ENCODE measurements at regions not wholly inside any gene's neighbourhood (a gene's known extent, or its start where the extent isn't known, plus 50 kb on each side); places are given as distances from the start of the nearest gene placed in this dataset.
"Not testable (repeated sequence)": the region's sequence is repeated elsewhere in the genome, so short reads cannot be mapped to it uniquely, and the experiment has no call there.

DNA sequence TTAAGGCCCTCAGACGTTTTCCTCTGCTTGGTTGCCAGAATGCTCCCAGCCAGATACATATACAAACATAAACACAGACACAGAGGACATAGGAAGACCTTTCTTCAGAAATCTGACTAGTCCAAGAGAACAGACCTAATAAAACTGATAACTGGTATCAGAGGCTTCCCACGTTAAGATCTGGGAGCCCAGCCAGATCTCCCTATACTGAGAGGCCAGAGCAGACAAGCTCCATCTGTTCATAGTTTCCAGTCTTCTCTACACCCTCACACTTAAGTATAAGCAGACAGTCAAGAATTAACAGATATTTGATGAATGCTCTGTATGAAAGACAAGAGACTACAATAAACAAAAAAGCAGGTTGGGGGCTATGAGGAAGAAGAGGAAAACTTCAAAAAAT, 240.5 kb upstream of the CHAC2 start:
- H3K9me3 Mint-ChIP-seq, result peaks cover 4 to 26% (median 17%) of the 10 kb centered on the region in 9 donors
- H3K4me1 Mint-ChIP-seq, result no peaks in the 10 kb centered on the region
- H3K36me3 Mint-ChIP-seq, result peaks cover 0 to 11% (median 2%) of the 10 kb centered on the region in 3 donors
- peaks cover 0 to 12% (median 2%) of the 10 kb centered on the region in 5 donors for H3K27me3 Mint-ChIP-seq
- no peak overlapping the region for H3K4me3 Mint-ChIP-seq
- no peak for DNase-seq
- ATAC-seq, result no peak
- H3K27ac Mint-ChIP-seq, result no peak overlapping the region
- POLR2A ChIA-PET, result no interaction called here

DNA sequence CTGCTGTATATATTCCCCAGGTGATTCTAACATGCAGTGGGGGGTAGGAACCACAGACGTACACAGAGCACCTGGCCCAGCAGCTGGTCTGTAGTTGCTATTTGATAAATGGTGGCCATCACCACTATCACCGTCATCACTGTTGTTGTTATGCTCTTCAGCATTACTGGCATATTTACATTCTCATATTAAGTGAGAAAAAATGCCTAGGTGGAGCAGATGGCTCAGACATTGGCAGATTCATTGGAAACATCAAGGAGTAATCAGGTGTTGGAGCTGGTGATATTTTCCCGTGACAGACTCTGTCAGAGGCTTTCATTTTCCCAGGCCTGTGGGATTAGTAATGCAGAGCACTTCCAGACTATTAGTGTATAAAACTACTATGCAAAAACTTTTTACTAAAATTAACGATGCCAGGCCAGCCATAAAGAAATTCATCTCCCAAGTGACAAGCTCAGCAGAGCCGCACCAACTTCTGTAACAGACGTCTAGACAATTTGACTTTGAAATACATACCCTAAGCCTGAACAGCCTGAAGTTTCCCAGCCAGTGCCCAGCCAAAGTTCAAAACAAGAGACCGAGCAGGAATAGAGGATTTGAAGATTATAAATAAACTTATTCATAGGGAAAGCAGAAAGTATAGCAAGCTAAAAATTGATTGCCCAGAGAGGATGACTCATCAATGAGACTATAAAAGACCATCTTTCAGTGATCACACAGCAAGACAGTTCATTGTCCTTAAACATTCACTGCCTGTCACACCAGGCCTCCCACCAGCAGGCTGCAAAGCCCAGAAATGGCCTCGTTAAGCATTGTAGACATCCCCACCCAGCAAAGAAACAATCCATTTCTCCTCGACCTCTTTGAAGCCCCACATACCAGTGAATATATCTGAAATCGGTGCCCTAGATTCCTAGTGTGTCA, 247.4 kb upstream of the CHAC2 start:
- DNase-seq, result no peak
- POLR2A ChIA-PET, result no interaction called here
- no peak overlapping the region for H3K4me3 Mint-ChIP-seq
- no peaks in the 10 kb centered on the region for H3K36me3 Mint-ChIP-seq
- no peak overlapping the region for H3K27ac Mint-ChIP-seq
- no peaks in the 10 kb centered on the region for H3K9me3 Mint-ChIP-seq
- no peak for ATAC-seq
- H3K4me1 Mint-ChIP-seq, result no peaks in the 10 kb centered on the region
- H3K27me3 Mint-ChIP-seq, result peaks cover 2 to 14% (median 6%) of the 10 kb centered on the region in 5 donors

DNA sequence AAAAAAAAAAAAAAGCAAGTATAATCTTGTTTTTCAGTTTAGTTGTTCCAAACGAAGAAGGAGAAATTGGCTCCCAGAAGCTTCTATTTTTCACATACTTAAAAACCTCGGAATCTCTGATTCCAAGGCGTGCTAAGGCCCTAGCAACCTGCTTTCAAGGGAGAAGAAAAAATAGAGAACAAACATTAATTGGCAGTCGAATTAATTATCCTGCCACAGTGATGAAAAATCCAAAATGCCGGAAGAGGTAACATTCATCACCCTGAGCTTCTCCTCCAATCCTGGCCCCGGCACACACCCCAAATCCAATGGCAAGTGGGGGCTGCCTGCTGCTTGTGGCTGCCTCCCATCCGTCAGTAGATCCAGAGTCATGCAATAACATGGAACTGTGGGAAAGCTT, 250.2 kb upstream of the CHAC2 start:
- Mint-ChIP-seq H3K4me1 (no peaks in the 10 kb centered on the region), H3K9me3 (no peaks in the 10 kb centered on the region), H3K27ac (no peak overlapping the region), H3K4me3 (no peak overlapping the region), H3K36me3 (no peaks in the 10 kb centered on the region), H3K27me3 (peaks cover 0 to 10% (median 8%) of the 10 kb centered on the region in 5 donors)
- ATAC-seq (no peak), DNase-seq (no peak)
- POLR2A ChIA-PET, result interaction anchor here (0.8 kb wide), 1 partner anchor 31 kb away, joined by 3 read pairs; no protein-coding TSS in a partner anchor

DNA sequence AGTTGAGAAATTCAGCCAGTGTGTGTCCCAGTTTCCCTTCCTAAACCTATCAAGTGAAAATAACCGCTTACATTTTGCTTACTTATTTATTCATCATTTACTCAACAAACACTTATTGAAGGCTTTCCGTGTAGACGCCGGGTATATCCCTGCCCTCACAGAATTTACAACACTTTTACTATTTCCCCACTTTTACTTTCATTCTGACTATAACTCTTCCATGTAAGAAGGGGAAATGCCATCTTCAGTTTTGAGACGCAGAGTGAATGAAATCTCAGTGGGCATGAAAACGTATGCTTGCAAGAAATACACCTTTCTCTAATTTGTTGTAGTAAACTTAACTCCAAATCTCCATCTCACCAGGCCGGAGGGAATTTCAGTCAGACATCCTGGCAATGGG, 251.0 kb upstream of the CHAC2 start:
- Mint-ChIP-seq H3K36me3 (no peaks in the 10 kb centered on the region), H3K27me3 (peaks cover 0 to 10% (median 8%) of the 10 kb centered on the region in 5 donors), H3K9me3 (no peaks in the 10 kb centered on the region), H3K4me3 (no peak overlapping the region), H3K4me1 (no peaks in the 10 kb centered on the region), H3K27ac (no peak overlapping the region)
- no peak for DNase-seq
- no peak for ATAC-seq
- POLR2A ChIA-PET, result interaction anchor here (0.8 kb wide), 1 partner anchor 30 kb away, joined by 3 read pairs; no protein-coding TSS in a partner anchor

DNA sequence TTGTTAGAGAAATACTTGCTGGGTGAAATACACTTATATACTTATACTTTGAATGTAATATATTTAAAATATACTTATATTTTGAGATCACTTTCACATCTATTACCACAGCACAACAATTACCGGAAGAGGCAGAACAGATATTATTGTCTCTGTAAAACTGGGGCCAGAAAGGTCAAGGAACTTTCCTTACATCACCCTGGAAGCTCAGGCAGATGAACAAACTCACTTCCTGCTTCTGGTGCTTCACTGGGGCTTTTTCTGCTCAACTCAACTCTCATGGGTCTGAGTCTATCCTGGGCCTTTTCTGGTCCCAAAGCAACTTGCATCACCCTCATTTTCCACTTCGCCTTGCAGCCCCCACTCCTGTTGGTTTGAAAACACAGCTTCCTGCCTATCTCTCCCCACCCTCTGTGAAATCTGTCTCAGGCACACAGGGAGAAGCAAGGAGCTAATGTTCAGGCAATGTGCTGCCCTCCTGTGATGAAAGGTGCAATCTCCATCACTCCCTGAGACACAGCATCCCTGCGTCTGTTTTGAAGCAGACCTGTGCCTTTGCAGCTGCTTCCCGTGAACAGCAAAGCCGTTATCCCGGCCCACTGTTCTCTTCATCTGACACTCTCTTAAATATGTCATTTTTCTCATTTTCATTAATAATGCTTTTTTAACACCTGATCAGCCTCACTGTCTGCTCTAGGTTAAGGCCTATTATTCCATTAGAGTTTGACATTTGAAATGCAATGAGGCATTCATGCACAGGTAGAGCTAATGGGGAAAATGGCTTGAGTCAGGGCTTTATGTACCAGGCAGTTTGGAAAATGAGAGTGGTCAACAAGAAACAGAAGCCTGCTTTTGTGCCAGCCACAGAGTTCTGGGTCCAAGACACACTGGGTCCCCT, 251.9 kb upstream of the CHAC2 start:
- POLR2A ChIA-PET, result no interaction called here
- DNase-seq (no peak), ATAC-seq (no peak)
- H3K4me1 Mint-ChIP-seq, result no peaks in the 10 kb centered on the region
- H3K27ac Mint-ChIP-seq, result no peak overlapping the region
- H3K27me3 Mint-ChIP-seq, result peaks cover 0 to 10% (median 8%) of the 10 kb centered on the region in 5 donors
- H3K4me3 Mint-ChIP-seq, result no peak overlapping the region
- H3K9me3 Mint-ChIP-seq, result no peaks in the 10 kb centered on the region
- no peaks in the 10 kb centered on the region for H3K36me3 Mint-ChIP-seq

DNA sequence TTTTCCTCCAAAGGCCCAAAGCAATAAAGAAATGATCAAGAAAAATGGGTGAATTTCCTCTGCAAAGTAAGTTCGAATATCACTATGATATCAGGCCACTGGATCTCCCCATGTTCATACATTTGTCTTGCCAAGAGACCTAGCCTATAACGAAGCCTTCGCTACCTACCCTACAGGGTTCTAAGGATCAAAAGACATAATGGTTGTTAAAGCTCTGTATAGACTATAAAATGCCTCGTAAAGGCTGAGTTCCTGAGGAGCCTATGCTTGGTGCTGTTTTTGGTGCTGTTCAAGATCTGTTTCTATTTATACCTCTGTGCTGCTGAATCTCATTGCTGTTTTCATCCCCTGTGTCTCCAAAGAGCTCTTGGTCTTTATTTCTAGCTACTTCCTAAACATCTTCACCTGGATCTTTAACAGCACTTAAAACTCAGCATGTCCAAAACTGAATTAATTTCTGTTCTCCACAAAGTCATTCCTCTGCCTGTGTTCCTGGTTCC, 254.4 kb upstream of the CHAC2 start:
- Mint-ChIP-seq H3K4me3 (no peak overlapping the region), H3K36me3 (no peaks in the 10 kb centered on the region), H3K4me1 (no peaks in the 10 kb centered on the region), H3K9me3 (peaks cover 0 to 4% (median 0%) of the 10 kb centered on the region in 9 donors), H3K27ac (no peak overlapping the region), H3K27me3 (peaks cover 0 to 13% (median 10%) of the 10 kb centered on the region in 5 donors)
- ATAC-seq, result no peak
- DNase-seq, result no peak
- POLR2A ChIA-PET, result no interaction called here

DNA sequence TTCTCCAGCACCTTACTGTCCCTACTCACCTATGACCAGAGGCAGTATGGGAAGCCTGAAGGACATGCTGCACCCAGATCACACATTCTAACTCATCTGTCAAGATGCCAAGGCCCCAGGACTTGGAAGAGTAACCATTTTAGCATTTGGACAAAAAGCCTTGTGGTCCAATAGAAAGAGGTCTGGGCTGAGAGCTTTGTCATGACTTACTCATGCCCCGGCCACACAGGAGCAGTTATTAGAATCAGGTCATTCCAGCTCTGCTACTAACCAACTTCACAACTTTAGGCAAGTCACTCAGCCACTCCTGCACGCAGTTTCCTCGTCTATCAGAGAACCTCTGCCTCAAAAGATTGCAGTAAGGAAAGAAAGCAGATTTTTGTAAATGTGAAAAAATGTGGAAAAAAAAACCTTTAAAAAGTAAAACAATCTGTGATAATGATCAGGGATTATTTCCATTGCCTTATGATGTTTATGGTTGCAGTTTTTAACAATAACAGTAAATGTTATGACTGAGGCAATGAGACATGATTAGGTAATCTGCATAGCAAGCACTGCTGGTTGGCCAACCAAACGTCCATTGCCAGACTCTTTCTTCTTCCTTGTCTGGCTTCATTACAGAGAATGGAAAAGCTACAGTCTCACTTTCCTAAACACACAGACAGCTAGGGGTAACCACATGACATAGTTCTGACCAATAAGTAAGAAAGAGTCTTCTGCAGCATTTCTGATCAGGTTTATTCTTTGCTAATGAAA, 255.4 kb upstream of the CHAC2 start:
- Mint-ChIP-seq H3K36me3 (no peaks in the 10 kb centered on the region), H3K4me1 (no peaks in the 10 kb centered on the region), H3K27ac (no peak overlapping the region), H3K4me3 (no peak overlapping the region), H3K27me3 (peaks cover 0 to 8% (median 6%) of the 10 kb centered on the region in 5 donors), H3K9me3 (peaks cover 0 to 4% (median 0%) of the 10 kb centered on the region in 9 donors)
- POLR2A ChIA-PET, result no interaction called here
- ATAC-seq, result no peak
- no peak for DNase-seq

DNA sequence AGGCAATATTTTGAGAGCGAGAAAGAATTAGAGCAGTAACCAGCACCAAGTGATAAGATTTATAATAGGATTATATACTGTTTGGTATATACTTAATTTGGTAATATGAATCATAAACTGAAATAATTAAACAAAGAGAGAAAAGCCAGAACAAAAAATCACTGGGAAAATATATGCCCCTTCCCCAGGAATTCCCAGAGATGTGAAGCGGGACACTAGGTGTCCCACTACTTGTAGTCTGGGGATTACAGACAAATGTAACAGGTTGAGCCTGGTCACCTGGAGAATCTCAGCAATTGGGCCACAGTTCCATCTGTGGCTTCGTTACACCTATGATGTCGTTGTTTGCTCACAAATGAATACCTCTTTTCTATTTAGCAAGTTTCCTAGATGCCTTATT, 256.1 kb upstream of the CHAC2 start:
- Mint-ChIP-seq H3K27ac (no peak overlapping the region), H3K4me3 (no peak overlapping the region), H3K9me3 (peaks cover 0 to 4% (median 0%) of the 10 kb centered on the region in 9 donors), H3K4me1 (no peaks in the 10 kb centered on the region), H3K27me3 (peaks cover 0 to 9% (median 7%) of the 10 kb centered on the region in 5 donors), H3K36me3 (no peaks in the 10 kb centered on the region)
- no peak for DNase-seq
- ATAC-seq, result no peak
- POLR2A ChIA-PET, result no interaction called here

DNA sequence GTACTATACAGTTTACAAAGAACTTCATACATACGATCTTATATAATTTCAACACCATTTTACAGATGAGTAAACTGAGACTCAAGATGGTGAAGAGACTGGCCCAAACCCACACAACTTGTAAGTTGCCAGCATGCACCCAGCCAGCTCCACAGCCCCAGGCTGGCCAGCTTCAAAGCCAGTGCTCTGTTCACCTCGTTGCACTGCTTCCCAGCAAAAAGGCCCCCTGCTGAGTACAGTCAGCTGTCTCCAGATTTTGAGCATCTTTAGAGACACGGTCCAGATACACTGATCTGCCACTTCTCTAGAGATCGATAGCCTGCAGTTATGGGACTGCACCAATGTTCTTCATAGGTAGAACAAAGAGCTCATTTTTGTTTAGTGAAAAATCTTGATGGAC, 257.2 kb upstream of the CHAC2 start:
- peak overlapping the region in 1 of 10 donors; percentile 1 for H3K27ac Mint-ChIP-seq
- H3K36me3 Mint-ChIP-seq, result no peaks in the 10 kb centered on the region
- H3K27me3 Mint-ChIP-seq, result peaks cover 2 to 9% (median 7%) of the 10 kb centered on the region in 5 donors
- H3K9me3 Mint-ChIP-seq, result peaks cover 0 to 4% (median 0%) of the 10 kb centered on the region in 9 donors
- ATAC-seq, result no peak
- no peaks in the 10 kb centered on the region for H3K4me1 Mint-ChIP-seq
- H3K4me3 Mint-ChIP-seq, result no peak overlapping the region
- DNase-seq, result no peak
- POLR2A ChIA-PET, result no interaction called here

DNA sequence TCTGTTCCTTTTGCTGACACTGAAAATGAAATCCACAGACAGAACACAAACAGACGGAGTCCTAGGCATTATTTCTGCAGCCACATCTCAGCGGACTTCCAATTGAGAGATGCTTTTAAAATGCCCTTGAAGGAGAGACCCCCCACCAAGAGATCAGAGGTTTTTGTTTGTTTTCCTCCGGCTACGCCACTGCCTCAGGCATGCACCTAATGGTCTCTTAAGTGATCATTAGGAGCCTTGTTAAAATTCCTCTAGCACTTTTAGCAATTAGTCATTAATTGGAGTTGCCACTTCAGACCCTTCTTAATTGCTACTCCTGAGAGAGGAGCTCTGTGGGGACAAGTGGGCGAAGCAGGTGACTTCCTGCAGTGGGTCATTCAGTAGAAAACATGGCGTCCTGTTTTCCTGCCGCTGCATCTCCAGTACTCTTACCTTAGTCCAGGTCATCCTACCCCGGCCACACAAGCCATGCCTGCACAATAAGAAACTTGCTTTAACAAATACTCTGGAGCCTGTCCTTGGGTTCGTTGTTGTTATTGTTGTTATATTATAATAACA, 257.7 kb upstream of the CHAC2 start:
- no peak for ATAC-seq
- Mint-ChIP-seq H3K4me1 (no peaks in the 10 kb centered on the region), H3K27ac (no peak overlapping the region), H3K36me3 (no peaks in the 10 kb centered on the region), H3K4me3 (no peak overlapping the region), H3K9me3 (peaks cover 0 to 4% (median 0%) of the 10 kb centered on the region in 9 donors), H3K27me3 (peaks cover 2 to 13% (median 5%) of the 10 kb centered on the region in 5 donors)
- POLR2A ChIA-PET, result no interaction called here
- no peak for DNase-seq

DNA sequence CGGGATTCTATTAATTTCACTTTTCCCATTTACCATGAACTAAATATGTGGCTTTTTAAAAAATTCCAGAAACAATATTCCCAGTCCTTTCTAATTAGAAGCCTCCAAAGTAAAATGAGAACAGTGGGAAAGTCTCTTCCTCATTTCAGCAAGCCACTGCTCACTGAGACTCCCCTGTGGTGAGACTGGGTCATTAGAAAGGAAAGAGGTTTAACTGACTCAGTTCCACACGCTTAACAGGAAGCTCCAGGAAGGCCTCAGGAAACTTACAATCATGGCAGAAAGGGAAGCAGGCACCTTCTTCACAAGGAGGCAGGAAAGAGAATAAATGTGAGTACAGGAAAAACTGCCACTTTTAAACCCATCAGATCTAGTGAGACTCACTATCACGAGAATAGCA, 258.9 kb upstream of the CHAC2 start:
- H3K4me3 Mint-ChIP-seq, result no peak overlapping the region
- H3K27ac Mint-ChIP-seq, result no peak overlapping the region
- H3K4me1 Mint-ChIP-seq, result no peaks in the 10 kb centered on the region
- ATAC-seq, result no peak
- no peak for DNase-seq
- H3K36me3 Mint-ChIP-seq, result no peaks in the 10 kb centered on the region
- peaks cover 2 to 19% (median 6%) of the 10 kb centered on the region in 5 donors for H3K27me3 Mint-ChIP-seq
- POLR2A ChIA-PET, result no interaction called here
- peaks cover 0 to 4% (median 0%) of the 10 kb centered on the region in 9 donors for H3K9me3 Mint-ChIP-seq

DNA sequence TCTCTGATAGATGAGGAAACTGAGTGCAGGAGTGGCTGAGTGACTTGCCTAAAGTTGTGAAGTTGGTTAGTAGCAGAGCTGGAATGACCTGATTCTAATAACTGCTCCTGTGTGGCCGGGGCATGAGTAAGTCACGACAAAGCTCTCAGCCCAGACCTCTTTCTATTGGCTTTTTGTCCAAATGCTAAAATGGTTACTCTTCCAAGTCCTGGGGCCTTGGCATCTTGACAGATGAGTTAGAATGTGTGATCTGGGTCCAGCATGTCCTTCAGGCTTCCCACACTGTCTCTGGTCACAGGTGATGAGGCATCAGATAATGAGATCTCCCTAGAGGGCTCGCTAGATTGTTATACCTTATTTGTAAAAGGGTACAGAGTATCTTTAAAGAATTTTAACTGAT, 260.5 kb upstream of the CHAC2 start:
- H3K9me3 Mint-ChIP-seq, H3K4me1 Mint-ChIP-seq, H3K36me3 Mint-ChIP-seq, POLR2A ChIA-PET, H3K27ac Mint-ChIP-seq, ATAC-seq, DNase-seq, H3K4me3 Mint-ChIP-seq: not testable (repeated sequence)
- H3K27me3 Mint-ChIP-seq, result peaks cover 2 to 19% (median 5%) of the 10 kb centered on the region in 5 donors

Measured in naive thymus-derived CD8-positive, alpha-beta T cell (primary cell).